ENCODE measurements at regions not wholly inside any gene's neighbourhood (a gene's known extent, or its start where the extent isn't known, plus 50 kb on each side); places are given as distances from the start of the nearest gene placed in this dataset.

- TF ChIP-seq CTCF (IDR thresholded peaks at IDR 0.05) (no peak), POLR2A (IDR thresholded peaks at IDR 0.05) (no peak)
Measured at GRCh38 chr3:148625991-148626390, 71.7 kb upstream of the AGTR1 start.
